WTC11 (cell line): ENCODE measurements at regions not wholly inside any gene's neighbourhood (a gene's known extent, or its start where the extent isn't known, plus 50 kb on each side); places are given as distances from the start of the nearest gene placed in this dataset.

ENCODE experiments used
- CREM ChIP-seq: sonication (generic); formaldehyde crosslinking; IDR thresholded peaks from 2 replicates; pipeline ENCODE4 v1.8.1; 2022; ENCODE audit warnings: mild to moderate bottlenecking, missing genetic modification reagents, moderate library complexity
- ETV6 ChIP-seq: sonication (generic); formaldehyde crosslinking; IDR thresholded peaks from 2 replicates; pipeline ENCODE4 v1.8.1; 2022; ENCODE audit warnings: mild to moderate bottlenecking, missing genetic modification reagents
- NFE2L1 ChIP-seq: sonication (generic); formaldehyde crosslinking; IDR thresholded peaks from 2 replicates; pipeline ENCODE4 v1.8.1; 2023; ENCODE audit warnings: missing genetic modification reagents
- ZNF423 ChIP-seq: fragments of 250-450 bp; sonication (Bioruptor Pico); IDR thresholded peaks from 2 replicates; pipeline ENCODE4 v2.1.2; 2022; ENCODE audit warnings: mild to moderate bottlenecking, moderate library complexity
- TF ChIP-seq, protein P1 (sequence below): fragments of 200-600 bp; IDR thresholded peaks from 2 replicates; pipeline ENCODE4 v1.8.0; 2022; ENCODE audit warnings: antibody characterized with exemption
- TF ChIP-seq, protein P2 (sequence below): sonication (generic); formaldehyde crosslinking; IDR thresholded peaks from 2 replicates; pipeline ENCODE4 v1.8.0; 2022; ENCODE audit warnings: mild to moderate bottlenecking, missing genetic modification reagents
- TF ChIP-seq, protein P3 (sequence below): sonication (generic); formaldehyde crosslinking; IDR thresholded peaks from 2 replicates; pipeline ENCODE4 v1.8.0; 2022; ENCODE audit warnings: mild to moderate bottlenecking, missing genetic modification reagents

DNA sequence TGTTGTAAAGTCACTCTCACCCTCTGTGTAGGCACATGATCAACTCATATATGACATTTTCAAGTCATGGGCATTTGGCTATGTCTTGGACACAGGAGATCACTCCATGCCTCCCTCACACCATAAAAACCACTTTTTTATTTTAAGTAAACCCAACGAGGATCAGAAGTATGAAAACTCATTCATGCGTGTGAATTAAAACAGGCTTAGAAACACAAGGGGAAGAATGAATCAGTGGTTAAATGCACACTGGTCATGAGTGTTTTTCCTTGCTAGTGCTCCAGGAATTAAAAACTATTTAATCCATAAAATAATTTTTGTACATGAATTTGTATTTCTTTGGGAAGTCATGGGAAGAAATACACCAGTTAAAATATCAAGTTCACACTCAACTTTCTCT, 198.4 kb downstream of the GALC start:
- TF ChIP-seq, protein P1, sequence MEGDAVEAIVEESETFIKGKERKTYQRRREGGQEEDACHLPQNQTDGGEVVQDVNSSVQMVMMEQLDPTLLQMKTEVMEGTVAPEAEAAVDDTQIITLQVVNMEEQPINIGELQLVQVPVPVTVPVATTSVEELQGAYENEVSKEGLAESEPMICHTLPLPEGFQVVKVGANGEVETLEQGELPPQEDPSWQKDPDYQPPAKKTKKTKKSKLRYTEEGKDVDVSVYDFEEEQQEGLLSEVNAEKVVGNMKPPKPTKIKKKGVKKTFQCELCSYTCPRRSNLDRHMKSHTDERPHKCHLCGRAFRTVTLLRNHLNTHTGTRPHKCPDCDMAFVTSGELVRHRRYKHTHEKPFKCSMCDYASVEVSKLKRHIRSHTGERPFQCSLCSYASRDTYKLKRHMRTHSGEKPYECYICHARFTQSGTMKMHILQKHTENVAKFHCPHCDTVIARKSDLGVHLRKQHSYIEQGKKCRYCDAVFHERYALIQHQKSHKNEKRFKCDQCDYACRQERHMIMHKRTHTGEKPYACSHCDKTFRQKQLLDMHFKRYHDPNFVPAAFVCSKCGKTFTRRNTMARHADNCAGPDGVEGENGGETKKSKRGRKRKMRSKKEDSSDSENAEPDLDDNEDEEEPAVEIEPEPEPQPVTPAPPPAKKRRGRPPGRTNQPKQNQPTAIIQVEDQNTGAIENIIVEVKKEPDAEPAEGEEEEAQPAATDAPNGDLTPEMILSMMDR = no peak
- TF ChIP-seq ZNF423 (CRISPR knock-in tag) = no peak
- TF ChIP-seq, protein P2, sequence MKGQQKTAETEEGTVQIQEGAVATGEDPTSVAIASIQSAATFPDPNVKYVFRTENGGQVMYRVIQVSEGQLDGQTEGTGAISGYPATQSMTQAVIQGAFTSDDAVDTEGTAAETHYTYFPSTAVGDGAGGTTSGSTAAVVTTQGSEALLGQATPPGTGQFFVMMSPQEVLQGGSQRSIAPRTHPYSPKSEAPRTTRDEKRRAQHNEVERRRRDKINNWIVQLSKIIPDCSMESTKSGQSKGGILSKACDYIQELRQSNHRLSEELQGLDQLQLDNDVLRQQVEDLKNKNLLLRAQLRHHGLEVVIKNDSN (CRISPR knock-in tag) = no peak
- TF ChIP-seq, protein P3, sequence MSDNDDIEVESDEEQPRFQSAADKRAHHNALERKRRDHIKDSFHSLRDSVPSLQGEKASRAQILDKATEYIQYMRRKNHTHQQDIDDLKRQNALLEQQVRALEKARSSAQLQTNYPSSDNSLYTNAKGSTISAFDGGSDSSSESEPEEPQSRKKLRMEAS = no peak
- no peak for TF ChIP-seq NFE2L1 (CRISPR knock-in tag)
- TF ChIP-seq CREM (CRISPR knock-in tag) = no peak
- TF ChIP-seq ETV6 (CRISPR knock-in tag) = no peak
